ENCODE measurements at regions not wholly inside any gene's neighbourhood (a gene's known extent, or its start where the extent isn't known, plus 50 kb on each side); places are given as distances from the start of the nearest gene placed in this dataset.

DNA sequence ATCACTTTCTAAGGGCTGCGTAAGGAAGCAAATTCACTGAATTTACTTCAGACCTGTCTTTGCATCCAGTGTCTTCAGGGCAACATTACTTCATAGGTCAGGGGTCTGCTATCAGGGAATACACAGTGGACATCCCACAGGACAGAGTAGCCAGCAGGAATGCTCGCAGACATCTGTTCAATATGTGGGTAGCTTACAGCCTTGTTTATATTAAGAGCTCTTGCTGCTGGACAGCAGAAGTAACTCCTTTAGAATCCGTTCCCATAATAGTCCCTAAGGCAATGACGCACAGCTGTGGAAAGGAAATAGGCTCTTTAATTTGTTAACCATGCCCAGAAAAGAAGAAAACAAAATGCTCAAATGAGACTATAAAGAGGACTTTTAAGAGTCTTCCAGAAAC, 198.7 kb downstream of the MOXD1 start:
- DNase-seq (ENCODE audit: low spot score) (no peak), ATAC-seq (ENCODE audit: low FRiP score) (no peak)
- TF ChIP-seq, protein P1, sequence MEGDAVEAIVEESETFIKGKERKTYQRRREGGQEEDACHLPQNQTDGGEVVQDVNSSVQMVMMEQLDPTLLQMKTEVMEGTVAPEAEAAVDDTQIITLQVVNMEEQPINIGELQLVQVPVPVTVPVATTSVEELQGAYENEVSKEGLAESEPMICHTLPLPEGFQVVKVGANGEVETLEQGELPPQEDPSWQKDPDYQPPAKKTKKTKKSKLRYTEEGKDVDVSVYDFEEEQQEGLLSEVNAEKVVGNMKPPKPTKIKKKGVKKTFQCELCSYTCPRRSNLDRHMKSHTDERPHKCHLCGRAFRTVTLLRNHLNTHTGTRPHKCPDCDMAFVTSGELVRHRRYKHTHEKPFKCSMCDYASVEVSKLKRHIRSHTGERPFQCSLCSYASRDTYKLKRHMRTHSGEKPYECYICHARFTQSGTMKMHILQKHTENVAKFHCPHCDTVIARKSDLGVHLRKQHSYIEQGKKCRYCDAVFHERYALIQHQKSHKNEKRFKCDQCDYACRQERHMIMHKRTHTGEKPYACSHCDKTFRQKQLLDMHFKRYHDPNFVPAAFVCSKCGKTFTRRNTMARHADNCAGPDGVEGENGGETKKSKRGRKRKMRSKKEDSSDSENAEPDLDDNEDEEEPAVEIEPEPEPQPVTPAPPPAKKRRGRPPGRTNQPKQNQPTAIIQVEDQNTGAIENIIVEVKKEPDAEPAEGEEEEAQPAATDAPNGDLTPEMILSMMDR (IDR thresholded peaks at IDR 0.05): no peak

DNA sequence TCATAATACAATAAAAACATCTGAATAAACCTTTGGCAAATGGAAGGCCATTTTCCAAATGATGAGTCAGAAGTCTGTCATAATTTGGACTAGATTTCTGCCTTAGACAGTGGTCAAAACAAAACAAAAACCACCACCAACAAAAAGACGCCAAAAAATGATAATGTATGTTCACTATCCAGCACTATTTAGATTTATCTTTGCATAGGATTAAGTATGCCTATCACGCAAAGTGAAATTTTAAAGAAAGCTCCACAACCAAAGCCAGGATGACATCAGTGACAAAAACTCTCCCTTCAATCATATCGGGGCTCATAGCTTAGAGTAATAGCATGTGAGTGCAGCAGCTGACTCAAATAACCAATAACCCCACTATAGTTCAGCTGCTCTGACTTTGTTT, 201.9 kb downstream of the MOXD1 start:
- DNase-seq (ENCODE audit: low spot score) (no peak), ATAC-seq (ENCODE audit: low FRiP score) (no peak)
- TF ChIP-seq, protein P1 (IDR thresholded peaks at IDR 0.05): no peak

DNA sequence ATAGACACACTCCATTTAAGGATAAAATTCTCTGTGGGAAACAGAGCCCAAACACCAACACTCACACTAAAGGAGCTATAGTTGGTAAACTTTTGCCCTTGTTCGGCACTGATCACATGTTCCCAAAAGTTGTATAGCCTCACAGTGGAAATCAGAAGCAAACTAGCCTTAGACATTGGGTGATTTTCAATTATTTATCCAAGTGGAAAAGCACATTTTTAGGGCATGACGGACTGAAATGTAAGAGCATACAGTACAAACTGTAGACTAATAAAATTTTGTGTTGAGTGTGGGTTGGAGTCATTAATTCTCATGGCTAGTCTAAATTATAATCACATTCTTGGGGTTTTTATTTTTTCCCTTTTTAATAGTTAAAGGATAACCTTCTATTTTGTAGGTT, 202.4 kb downstream of the MOXD1 start:
- ATAC-seq (ENCODE audit: low FRiP score) (no peak), DNase-seq (ENCODE audit: low spot score) (no peak)
- TF ChIP-seq, protein P1 (IDR thresholded peaks at IDR 0.05): no peak

DNA sequence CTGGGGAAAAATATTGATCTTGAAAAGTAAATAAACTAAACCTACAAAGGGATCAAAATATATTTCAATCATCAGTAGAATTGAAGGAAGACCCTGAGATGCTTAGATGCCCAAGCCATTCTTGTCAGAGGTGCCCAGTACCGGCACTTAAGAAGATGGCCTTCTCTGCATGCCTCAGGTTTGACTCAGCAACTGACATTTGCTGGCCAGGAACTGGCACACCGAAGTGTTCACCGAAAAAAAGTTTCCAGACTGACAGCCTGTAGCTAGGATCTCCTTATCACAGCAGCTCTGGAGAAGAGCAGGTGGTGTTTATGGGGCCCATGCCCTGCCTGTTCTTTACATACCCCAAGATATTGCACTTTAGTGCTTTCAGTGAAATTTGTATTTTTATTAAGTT, 203.2 kb downstream of the MOXD1 start:
- no peak for ATAC-seq (ENCODE audit: low FRiP score)
- no peak for DNase-seq (ENCODE audit: low spot score)
- TF ChIP-seq, protein P1 (IDR thresholded peaks at IDR 0.05): no peak

DNA sequence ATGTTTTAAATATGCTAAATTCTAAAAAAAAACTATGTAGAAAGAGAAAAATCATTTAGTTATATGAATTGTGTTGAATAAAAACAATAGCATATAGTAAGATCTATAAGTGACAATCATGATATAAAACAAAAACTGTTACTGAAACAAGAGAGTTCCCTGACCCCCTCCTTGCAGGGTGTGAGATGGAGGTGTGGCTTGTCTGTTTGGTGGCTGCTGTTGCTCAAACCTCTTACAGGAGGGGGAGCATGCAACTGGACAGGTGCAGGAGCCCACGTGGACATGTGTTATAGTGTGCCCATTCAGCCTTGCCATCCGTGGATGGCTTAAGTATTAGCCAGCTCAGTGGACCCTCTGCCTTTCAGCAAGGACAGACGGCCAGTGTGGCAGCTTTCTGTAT, 206.7 kb downstream of the MOXD1 start:
- ATAC-seq (ENCODE audit: low FRiP score): no peak
- TF ChIP-seq, protein P1 (IDR thresholded peaks at IDR 0.05): no peak
- no peak for DNase-seq (ENCODE audit: low spot score)

DNA sequence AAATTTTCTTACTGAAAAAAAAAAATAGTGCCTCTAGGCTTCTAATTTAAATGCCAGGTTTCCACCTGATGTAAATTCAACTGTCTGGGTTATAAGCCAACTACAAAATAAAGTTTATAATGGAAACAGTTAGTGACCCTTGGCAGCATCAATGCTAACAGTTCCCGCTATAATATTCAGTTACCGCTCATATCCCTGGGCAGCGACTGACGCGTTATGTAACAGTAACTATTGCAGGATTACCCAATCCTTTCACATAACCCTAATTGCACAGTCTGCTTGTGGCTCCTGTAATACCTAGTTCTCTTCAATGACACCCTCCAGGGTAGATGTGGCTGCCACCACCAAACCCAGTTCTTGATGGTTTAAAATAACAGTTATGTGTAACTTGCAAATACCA, 208.6 kb downstream of the MOXD1 start:
- ATAC-seq (ENCODE audit: low FRiP score) (no peak), DNase-seq (ENCODE audit: low spot score) (no peak)
- TF ChIP-seq, protein P1 (IDR thresholded peaks at IDR 0.05): no peak

DNA sequence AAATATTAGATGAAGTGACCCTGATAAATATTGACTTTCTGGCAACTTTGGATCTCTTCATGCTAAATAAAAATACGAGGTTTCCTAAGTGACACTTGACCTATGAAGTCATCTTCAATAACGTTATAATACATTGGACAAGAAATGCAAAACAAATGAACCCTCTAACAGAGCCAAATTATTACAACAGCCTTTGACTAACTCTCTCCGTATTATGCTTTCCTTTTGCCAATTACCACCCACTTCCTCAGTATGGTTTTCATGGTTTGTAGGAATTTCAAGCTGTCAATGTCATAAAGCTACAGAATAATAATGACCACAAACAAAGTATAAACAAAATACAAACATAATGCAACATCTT, 210.5 kb downstream of the MOXD1 start:
- DNase-seq (ENCODE audit: low spot score): no peak
- no peak for ATAC-seq (ENCODE audit: low FRiP score)
- TF ChIP-seq, protein P1 (IDR thresholded peaks at IDR 0.05): no peak
